ENCODE measurements at regions not wholly inside any gene's neighbourhood (a gene's known extent, or its start where the extent isn't known, plus 50 kb on each side); places are given as distances from the start of the nearest gene placed in this dataset.

DNA sequence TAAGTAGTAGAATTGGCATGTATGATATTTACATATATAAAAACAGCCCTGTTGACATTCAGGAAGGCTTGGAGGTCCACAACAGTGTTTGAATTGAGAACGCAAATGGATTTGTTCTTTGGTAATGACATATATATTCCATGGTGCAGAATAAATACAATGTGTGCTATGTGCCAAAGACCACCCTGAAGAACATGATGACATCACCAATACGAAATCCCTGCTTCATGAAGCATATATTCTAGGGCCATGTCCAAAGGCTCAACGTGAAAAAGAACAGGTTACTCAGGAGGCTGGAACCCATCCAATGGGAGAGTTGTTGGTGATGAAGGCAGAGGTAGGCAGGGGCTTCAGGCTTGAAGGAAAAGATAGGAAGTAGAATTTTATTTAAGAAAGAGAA, 423.9 kb upstream of the MAF start:
- intact Hi-C loops (cut with micrococcal nuclease) (no loop called here), dilution Hi-C loops (cut with MboI; ENCODE audit: extremely low pct_ligation_motif_present, low sequenced_read_pairs) (no loop called here)
- POLR2A ChIA-PET: no interaction called here
- no peaks in the 10 kb centered on the region for H3K27me3 ChIP-seq (ENCODE audit: control insufficient read depth in 2 of 2, insufficient read depth in 2 of 2, low read length in 2 of 2)
- H2AFZ ChIP-seq (ENCODE audit: low read depth, low read length): no peak overlapping the region
- DNase-seq (ENCODE audit: low read depth, low spot score) (no peak), FAIRE-seq (no peak)
- H3K4me1 ChIP-seq (ENCODE audit: control insufficient read depth, extremely low read depth, insufficient read depth, low read length): peaks cover 13% of the 10 kb centered on the region
- no TSS peak for BruUV-seq (replicated peaks)
- CTCF ChIA-PET: no interaction called here
- peak overlapping the region; percentile 26 for H3K27ac ChIP-seq (ENCODE audit: insufficient read depth, low read depth, low read length)
- no peak overlapping the region for H3K4me3 ChIP-seq (replicated peaks in 1 of 3; ENCODE audit: insufficient read depth in 1 of 3, low read depth in 1 of 3, low read length in 3 of 3)
- H3K36me3 ChIP-seq (ENCODE audit: control insufficient read depth in 2 of 2, extremely low read depth in 1 of 2, insufficient read depth in 2 of 2, low read length in 2 of 2): no peaks in the 10 kb centered on the region
- no peaks in the 10 kb centered on the region for H3K9me1 ChIP-seq (replicated peaks; ENCODE audit: control insufficient read depth, extremely low read depth, insufficient read depth, low read length)
- H3K79me2 ChIP-seq (ENCODE audit: control insufficient read depth, insufficient read depth, low read length): no peaks in the 10 kb centered on the region
- H3K4me2 ChIP-seq (ENCODE audit: insufficient read depth, low read length): no peak overlapping the region
- no peak for TF ChIP-seq EZH2 (IDR thresholded peaks at IDR 0.05; ENCODE audit: borderline replicate concordance, low read depth, low read length, severe bottlenecking)
- TF ChIP-seq POLR2A (IDR thresholded peaks at IDR 0.05; ENCODE audit: low read depth, low read length): no peak
- TF ChIP-seq JUN (IDR thresholded peaks at IDR 0.05; ENCODE audit: borderline replicate concordance, insufficient read depth, insufficient read length, low read depth): no peak
- TF ChIP-seq POLR2AphosphoS5 (IDR thresholded peaks at IDR 0.05; ENCODE audit: insufficient read depth, low read depth, low read length): no peak
- no peak for TF ChIP-seq GATA2 (IDR thresholded peaks at IDR 0.05; ENCODE audit: insufficient read depth, insufficient read length, low read depth, low read length)
- TF ChIP-seq FOS (IDR thresholded peaks at IDR 0.05; ENCODE audit: borderline replicate concordance, insufficient read depth, low read length): no peak
- TF ChIP-seq MYC (IDR thresholded peaks at IDR 0.05; ENCODE audit: low read depth, low read length): no peak
- TF ChIP-seq, protein P1, sequence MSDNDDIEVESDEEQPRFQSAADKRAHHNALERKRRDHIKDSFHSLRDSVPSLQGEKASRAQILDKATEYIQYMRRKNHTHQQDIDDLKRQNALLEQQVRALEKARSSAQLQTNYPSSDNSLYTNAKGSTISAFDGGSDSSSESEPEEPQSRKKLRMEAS (IDR thresholded peaks at IDR 0.05; ENCODE audit: insufficient read depth, insufficient read length): no peak
- TF ChIP-seq, protein P2, sequence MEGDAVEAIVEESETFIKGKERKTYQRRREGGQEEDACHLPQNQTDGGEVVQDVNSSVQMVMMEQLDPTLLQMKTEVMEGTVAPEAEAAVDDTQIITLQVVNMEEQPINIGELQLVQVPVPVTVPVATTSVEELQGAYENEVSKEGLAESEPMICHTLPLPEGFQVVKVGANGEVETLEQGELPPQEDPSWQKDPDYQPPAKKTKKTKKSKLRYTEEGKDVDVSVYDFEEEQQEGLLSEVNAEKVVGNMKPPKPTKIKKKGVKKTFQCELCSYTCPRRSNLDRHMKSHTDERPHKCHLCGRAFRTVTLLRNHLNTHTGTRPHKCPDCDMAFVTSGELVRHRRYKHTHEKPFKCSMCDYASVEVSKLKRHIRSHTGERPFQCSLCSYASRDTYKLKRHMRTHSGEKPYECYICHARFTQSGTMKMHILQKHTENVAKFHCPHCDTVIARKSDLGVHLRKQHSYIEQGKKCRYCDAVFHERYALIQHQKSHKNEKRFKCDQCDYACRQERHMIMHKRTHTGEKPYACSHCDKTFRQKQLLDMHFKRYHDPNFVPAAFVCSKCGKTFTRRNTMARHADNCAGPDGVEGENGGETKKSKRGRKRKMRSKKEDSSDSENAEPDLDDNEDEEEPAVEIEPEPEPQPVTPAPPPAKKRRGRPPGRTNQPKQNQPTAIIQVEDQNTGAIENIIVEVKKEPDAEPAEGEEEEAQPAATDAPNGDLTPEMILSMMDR (IDR thresholded peaks at IDR 0.05; ENCODE audit: extremely low read depth in 1 of 2, insufficient read depth in 1 of 2, low read depth in 1 of 2, low read length in 2 of 2): no peak
- H3K9ac ChIP-seq (replicated peaks; ENCODE audit: extremely low read depth, insufficient read depth, low read length): peak overlapping the region; percentile 27
- no peaks in the 10 kb centered on the region for H4K20me1 ChIP-seq (replicated peaks; ENCODE audit: control insufficient read depth, extremely low read depth, insufficient read depth, low read length)
- no peaks in the 10 kb centered on the region for H3K9me3 ChIP-seq (replicated peaks; ENCODE audit: control insufficient read depth, insufficient read depth, low read length)

Data from endothelial cell of umbilical vein (primary cell).